AG10803 (cell line): ENCODE measurements at regions not wholly inside any gene's neighbourhood (a gene's known extent, or its start where the extent isn't known, plus 50 kb on each side); places are given as distances from the start of the nearest gene placed in this dataset.

Source experiments
- DNase-seq: peaks from one replicate; pipeline ENCODE4 v3.0.0; 2010; ENCODE audit warnings: low read depth
- H3K4me3 ChIP-seq: 2 replicates; pipeline ENCODE4 v1.5.1; 2011; ENCODE audit warnings: mild to moderate bottlenecking, low read length, control low read depth
- TF ChIP-seq, protein P1 (sequence below): conservative IDR thresholded peaks from 2 replicates; pipeline ENCODE4 v1.5.1; 2011; ENCODE audit warnings: mild to moderate bottlenecking, low read length, control low read depth, inconsistent platforms

DNA sequence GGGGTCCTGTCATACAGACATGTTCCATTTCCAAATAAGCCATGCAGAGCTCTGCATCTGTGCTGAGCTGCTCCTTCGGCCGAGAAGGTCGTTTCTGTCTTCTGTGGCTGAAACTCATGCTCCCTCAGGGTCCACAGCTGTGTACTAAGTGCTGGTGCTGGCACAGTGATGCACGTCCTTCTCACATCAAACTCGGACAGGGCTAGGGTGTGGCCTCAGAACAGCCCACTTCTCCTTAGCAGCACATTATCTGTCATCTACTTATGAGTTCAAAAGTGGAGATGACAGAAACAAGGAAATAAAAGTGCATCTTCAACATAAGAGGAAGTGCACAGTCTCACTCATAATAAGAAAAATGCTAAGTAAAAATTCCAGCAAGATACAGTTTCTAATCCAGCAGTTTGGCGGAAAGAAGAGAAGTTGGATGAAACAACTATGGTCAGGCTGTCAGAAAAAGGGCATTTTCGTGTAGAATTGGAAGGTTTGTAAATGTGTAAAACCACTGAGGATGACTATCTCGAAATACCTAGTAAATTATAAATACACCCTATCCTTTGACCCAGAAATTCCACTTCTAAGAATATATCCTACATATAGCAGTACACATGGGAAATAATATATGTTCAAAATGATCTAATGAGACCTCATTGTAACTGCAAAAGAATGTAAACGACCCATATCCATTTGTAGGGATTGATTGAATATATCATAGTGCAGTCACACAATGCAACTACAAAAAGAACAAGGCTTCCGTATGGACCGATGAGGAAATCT lies 53.7 kb upstream of the APCDD1 start:
- DNase-seq, result no peak
- TF ChIP-seq, protein P1, sequence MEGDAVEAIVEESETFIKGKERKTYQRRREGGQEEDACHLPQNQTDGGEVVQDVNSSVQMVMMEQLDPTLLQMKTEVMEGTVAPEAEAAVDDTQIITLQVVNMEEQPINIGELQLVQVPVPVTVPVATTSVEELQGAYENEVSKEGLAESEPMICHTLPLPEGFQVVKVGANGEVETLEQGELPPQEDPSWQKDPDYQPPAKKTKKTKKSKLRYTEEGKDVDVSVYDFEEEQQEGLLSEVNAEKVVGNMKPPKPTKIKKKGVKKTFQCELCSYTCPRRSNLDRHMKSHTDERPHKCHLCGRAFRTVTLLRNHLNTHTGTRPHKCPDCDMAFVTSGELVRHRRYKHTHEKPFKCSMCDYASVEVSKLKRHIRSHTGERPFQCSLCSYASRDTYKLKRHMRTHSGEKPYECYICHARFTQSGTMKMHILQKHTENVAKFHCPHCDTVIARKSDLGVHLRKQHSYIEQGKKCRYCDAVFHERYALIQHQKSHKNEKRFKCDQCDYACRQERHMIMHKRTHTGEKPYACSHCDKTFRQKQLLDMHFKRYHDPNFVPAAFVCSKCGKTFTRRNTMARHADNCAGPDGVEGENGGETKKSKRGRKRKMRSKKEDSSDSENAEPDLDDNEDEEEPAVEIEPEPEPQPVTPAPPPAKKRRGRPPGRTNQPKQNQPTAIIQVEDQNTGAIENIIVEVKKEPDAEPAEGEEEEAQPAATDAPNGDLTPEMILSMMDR, result no peak
- H3K4me3 ChIP-seq, result no peak overlapping the region

DNA sequence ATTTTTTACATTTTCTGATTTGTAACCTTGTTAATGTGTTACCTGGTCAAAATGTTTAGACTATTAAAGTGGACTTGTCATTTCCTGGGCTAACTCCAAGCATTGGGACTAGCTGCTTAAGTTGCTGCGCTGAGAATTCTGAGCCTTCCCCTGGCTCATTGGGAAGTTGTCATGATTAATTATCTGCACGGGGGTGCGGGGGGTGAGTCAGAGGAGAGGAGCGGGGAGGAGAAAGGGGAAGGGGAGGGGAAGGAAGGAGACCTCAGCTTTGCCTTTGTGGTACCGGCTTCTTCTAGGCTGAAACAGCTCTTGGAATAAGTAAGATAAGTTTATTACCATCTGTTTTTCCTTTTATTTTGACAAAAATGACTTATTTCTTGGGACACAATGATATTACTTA lies 52.9 kb upstream of the APCDD1 start:
- DNase-seq, result no peak
- TF ChIP-seq, protein P1, result no peak
- no peak overlapping the region for H3K4me3 ChIP-seq

DNA sequence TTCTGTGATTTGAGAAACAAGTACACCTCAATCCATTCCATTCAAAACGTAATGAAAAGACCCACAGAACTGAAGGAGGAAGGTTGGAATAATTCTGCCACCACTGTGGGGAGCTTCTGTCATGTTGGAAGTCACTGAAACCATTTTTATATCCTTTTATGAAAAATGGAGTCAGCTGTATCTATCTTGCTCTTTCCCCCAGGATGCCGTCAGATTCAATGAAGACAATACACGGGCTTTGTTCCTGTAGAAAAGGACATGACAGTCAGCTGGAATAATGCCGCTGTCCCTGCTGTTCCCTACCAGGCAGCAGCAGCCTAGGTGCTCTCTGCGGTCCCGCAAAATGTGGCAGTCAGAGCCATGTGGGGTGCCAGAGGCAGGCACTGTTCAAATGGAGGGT lies 52.5 kb upstream of the APCDD1 start:
- DNase-seq, result no peak
- no peak overlapping the region for H3K4me3 ChIP-seq
- TF ChIP-seq, protein P1, result no peak

DNA sequence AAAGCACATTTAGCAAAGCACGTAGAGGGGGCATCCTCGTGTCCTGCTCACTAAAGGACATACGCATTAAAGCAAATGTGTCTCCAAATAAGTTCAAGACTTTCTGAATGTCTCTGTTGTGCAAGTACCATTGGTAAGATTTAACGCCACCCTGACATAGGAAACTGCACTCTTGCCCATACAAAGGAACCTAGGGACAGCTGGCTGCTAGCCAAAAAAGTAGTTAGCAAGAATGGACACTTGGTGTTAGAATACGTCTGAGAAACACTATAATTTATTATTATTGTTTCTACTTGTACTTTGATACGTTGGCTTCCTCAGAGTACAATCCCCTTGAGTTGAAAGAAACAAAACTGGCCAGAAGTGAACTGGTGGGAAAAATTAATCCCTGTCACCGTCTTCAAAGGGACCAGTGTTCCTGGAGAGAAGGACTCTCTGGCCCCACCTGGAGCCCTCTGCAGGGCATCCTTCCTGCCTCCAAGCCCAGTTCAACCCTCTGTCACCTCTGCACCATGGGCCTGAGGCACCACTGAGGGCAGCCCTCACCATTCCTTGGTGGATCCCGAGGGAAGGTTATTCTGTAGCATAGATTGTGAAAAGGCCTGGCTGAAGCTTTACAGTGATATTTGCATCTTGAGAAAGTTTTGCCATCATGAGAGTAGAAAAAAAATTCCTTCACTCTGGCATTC lies 51.4 kb upstream of the APCDD1 start:
- no peak overlapping the region for H3K4me3 ChIP-seq
- DNase-seq, result no peak
- TF ChIP-seq, protein P1, result no peak

DNA sequence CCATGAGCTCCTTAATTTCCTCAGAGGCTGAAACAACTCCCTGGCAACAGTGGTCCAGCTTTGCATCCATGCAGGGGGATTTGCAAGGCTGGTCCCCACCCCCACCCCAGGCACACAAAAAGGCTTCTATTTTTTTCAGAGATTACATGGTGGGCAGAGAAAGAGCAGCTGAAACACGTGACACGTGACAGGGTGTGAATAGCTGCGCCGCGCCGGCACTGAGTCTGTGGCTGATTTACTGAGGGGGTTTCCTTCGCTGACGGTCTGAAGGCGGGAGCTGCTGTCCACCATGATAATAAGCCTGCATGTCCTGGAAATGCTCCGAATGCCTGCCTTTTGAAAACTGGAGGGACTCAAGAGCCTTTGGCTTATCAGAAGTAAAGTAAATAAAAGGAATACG lies 50.7 kb upstream of the APCDD1 start:
- no peak for DNase-seq
- TF ChIP-seq, protein P1, result no peak
- no peak overlapping the region for H3K4me3 ChIP-seq

DNA sequence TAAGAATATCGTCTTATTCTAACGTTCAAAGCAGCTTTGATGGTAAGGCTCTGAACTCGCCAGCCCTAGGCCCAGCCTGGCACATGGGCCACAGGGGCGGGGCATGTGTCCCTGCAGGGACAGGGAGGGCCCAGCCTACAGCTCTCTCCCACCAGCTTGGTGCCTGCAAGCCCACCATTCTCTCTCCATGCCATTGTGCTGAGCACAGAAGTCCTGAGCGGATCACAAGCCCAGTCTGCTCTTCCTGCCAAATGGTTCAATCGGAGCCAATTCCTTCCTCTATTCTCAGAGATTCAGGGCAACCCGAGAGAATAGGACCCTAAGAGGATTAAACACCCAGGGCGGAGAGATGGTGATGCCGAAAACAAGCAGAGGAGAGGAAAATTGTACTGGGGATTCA lies 50.3 kb upstream of the APCDD1 start:
- TF ChIP-seq, protein P1, result no peak
- H3K4me3 ChIP-seq, result no peak overlapping the region
- no peak for DNase-seq
